AG09309 (cell line): ENCODE measurements at regions not wholly inside any gene's neighbourhood (a gene's known extent, or its start where the extent isn't known, plus 50 kb on each side); places are given as distances from the start of the nearest gene placed in this dataset.

ENCODE experiments used
- DNase-seq: peaks from one replicate; pipeline ENCODE4 v3.0.0-alpha.2; 2010; ENCODE audit warnings: low read depth
- H3K4me3 ChIP-seq: 2 replicates; pipeline ENCODE4 v1.5.1; 2011; ENCODE audit warnings: mild to moderate bottlenecking, low read depth, low read length, moderate library complexity; ENCODE audit not compliant: control insufficient read depth
- TF ChIP-seq, protein P1 (sequence below): IDR thresholded peaks from 2 replicates; pipeline ENCODE4 v1.5.1; 2011; ENCODE audit warnings: mild to moderate bottlenecking, low read depth, low read length, inconsistent platforms; ENCODE audit not compliant: insufficient read depth, control insufficient read depth; ENCODE audit errors: missing control alignments

DNA sequence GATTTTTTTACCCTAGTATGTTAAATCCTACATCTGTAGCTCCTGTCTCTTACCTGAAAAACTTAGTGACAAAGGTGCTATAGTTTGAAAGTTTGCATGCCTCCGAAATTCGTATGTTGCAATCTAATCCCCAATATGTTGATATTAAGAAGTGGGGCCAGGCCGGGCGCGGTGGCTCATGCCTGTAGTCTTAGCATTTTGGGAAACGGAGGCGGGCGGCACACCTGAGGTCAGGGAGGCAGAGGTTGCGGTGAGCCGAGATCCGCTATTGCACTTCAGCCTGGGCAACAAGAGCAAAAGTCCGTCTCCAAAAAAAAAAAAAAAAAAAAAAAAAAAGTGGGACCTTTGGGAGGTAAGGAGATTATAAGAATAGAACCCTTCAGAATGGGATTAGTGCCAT is 471.3 kb upstream of the TECRL start:
- TF ChIP-seq, protein P1, sequence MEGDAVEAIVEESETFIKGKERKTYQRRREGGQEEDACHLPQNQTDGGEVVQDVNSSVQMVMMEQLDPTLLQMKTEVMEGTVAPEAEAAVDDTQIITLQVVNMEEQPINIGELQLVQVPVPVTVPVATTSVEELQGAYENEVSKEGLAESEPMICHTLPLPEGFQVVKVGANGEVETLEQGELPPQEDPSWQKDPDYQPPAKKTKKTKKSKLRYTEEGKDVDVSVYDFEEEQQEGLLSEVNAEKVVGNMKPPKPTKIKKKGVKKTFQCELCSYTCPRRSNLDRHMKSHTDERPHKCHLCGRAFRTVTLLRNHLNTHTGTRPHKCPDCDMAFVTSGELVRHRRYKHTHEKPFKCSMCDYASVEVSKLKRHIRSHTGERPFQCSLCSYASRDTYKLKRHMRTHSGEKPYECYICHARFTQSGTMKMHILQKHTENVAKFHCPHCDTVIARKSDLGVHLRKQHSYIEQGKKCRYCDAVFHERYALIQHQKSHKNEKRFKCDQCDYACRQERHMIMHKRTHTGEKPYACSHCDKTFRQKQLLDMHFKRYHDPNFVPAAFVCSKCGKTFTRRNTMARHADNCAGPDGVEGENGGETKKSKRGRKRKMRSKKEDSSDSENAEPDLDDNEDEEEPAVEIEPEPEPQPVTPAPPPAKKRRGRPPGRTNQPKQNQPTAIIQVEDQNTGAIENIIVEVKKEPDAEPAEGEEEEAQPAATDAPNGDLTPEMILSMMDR: no peak
- DNase-seq: no peak
- no peak overlapping the region for H3K4me3 ChIP-seq

- H3K4me3 ChIP-seq: no peak overlapping the region
- TF ChIP-seq, protein P1: no peak
- no peak for DNase-seq
Observed at GRCh38 chr4:64876021-64876420, 466.8 kb upstream of the TECRL start.

GRCh38 chr4:64870558-64870957 is 461.3 kb upstream of the TECRL start:
- no peak overlapping the region for H3K4me3 ChIP-seq
- DNase-seq: no peak
- TF ChIP-seq, protein P1: no peak

- H3K4me3 ChIP-seq: no peak overlapping the region
- TF ChIP-seq, protein P1: no peak
- DNase-seq: no peak
Observed at GRCh38 chr4:64857815-64858214, 448.6 kb upstream of the TECRL start.

DNA sequence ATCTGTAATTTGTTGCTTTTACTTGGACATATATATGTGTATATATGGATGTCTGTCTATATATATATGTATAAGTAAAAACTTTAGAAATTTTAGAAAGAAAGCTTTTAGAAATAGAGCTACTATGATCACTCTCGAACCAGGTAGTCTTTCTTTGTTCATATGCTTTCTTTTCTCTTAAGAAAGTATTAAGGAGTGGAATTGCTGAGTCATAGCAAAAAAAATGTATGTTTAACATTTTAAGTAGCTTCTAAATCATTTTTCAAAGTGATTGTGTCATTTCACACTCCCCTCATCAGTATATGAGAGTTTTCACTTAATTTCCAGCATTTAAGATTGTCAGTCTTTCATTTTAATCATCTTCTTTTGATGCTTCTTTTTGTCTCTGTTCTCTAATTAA is 447.9 kb upstream of the TECRL start:
- TF ChIP-seq, protein P1: no peak
- H3K4me3 ChIP-seq: no peak overlapping the region
- no peak for DNase-seq

- no peak for DNase-seq
- TF ChIP-seq, protein P1: no peak
- no peak overlapping the region for H3K4me3 ChIP-seq
Observed at GRCh38 chr4:64846417-64846816, 437.2 kb upstream of the TECRL start.

GRCh38 chr4:64829749-64830148 is 420.5 kb upstream of the TECRL start:
- TF ChIP-seq, protein P1: no peak
- H3K4me3 ChIP-seq: no peak overlapping the region
- no peak for DNase-seq
